Heart left ventricle (tissue), 16 donors: ENCODE measurements at regions not wholly inside any gene's neighbourhood (a gene's known extent, or its start where the extent isn't known, plus 50 kb on each side); places are given as distances from the start of the nearest gene placed in this dataset.

Experiments used
- ATAC-seq, 4 donors: fragments of 200-7000 bp; cut with Tn5 transposase; one replicate each; pipeline ENCODE4 v1.9.1; 2020 to 2022; ENCODE audit warnings: moderate library complexity in 4 of 4, mild to moderate bottlenecking in 3 of 4, moderate number of reproducible peaks in 1 of 4
- DNase-seq, 5 donors: peaks; one replicate each; pipeline ENCODE4 v3.0.0-alpha.2; 2020
- H3K27ac ChIP-seq, 12 donors: fragments of 200-600 bp; sonication (generic) in 4 of 12; one replicate each; pipeline versions ENCODE4 v1.5.0 to v1.8.0; 2016 to 2022; ENCODE audit warnings: mild to moderate bottlenecking in 2 of 12
- H3K27me3 ChIP-seq, 9 donors: fragments of 200-600 bp; sonication (generic) in 2 of 9; one replicate each; pipeline versions ENCODE4 v1.5.1 to v1.8.0; 2016 to 2022; ENCODE audit warnings: mild to moderate bottlenecking in 3 of 9
- H3K36me3 ChIP-seq, 9 donors: fragments of 200-600 bp; sonication (generic) in 2 of 9; one replicate each; pipeline versions ENCODE4 v1.5.0 to v1.8.0; 2018 to 2022; ENCODE audit warnings: mild to moderate bottlenecking in 2 of 9
- H3K4me1 ChIP-seq, 12 donors: fragments of 200-600 bp; sonication (generic) in 4 of 12; one replicate each; pipeline versions ENCODE4 v1.5.0 to v1.8.0; 2016 to 2022; ENCODE audit warnings: mild to moderate bottlenecking in 3 of 12
- H3K4me3 ChIP-seq, 12 donors: fragments of 200-600 bp; sonication (generic) in 4 of 12; one replicate each; pipeline versions ENCODE4 v1.5.0 to v1.8.0; 2017 to 2022; ENCODE audit warnings: mild to moderate bottlenecking in 9 of 12, moderate library complexity in 4 of 12
- H3K9me3 ChIP-seq, 12 donors: fragments of 200-600 bp; sonication (generic) in 4 of 12; one replicate each; pipeline versions ENCODE4 v1.5.0 to v1.8.0; 2016 to 2022; ENCODE audit warnings: mild to moderate bottlenecking in 1 of 12
- CTCF ChIP-seq, 12 donors: fragments of 200-600 bp; sonication (generic) in 4 of 12; IDR thresholded peaks; one replicate each; pipeline versions ENCODE4 v1.5.0 to v1.8.0; 2018 to 2022; ENCODE audit warnings: antibody characterized with exemption in 12 of 12, mild to moderate bottlenecking in 5 of 12
- POLR2A ChIP-seq, 2 donors: fragments of 450-650 bp; IDR thresholded peaks; one replicate each; pipeline ENCODE4 v1.6.1; 2017; ENCODE audit warnings: antibody characterized with exemption in 2 of 2, mild to moderate bottlenecking in 2 of 2, moderate library complexity in 2 of 2
- WGBS, 4 donors: extraction: QIAGEN DNeasy Blood & Tissue Kit in 2 of 4; methylation state at CpG; one replicate each; pipeline versions ENCODE4 v1.1.5 to v1.1.7; 2013 to 2018; 5-methylcytosine and 5-hydroxymethylcytosine counted together
- intact Hi-C, 10 donors: fragments of 100-400 bp; cut with DNase I; formaldehyde crosslinking; loops; one replicate each; pipeline versions ENCODE4 v1.11.1 to v1.14.2; 2022
- donor health status: ischemic (EF 13 %, LVEDD 7.1; RV severe dilation, severe dysfunction).
- donor health status: healthy with polysubstance abuse.
- donor health status: DM: no; HTN: yes; CAD: no.
- donor health status: DM: no; HTN: no; CAD: no.
- donor health status: ischemic (EF 25% LVEDD 6.9; RV normal size, moderate dysfunction).
- donor health status: ischemic (EF 25% LVEDD 5.7; RV mildly dilated, moderate dysfunction).
- donor health status: healthy.
- donor health status: DM: yes; HTN: yes; CAD: no.
- donor health status: ischemic (EF 35%, LVEDD 5.7; RV mildly dilated, moderate dysfunction).
- donor health status: nonischemic (EF 11% LVEDD 7.7; RV severe dilation, severe dysfunction).
- donor health status: DM: yes; HTN: yes; CAD: no.
- donor health status: PGD.
- donor health status: ischemic (EF 29% LVEDD 5.4; RV normal size, mild dysfunction).
- donor health status: nonischemic (EF 23%, LVEDD 6.1; RV moderate dilation, normal function).

- whole genome bisulfite sequencing, 4 donors = 81 to 91% (median 84%) methylated on average over 1 of the region's 1 CpG
- H3K9me3 ChIP-seq = no peaks in the 10 kb centered on the region
- intact Hi-C loops = no loop called here
- H3K4me1 ChIP-seq = no peaks in the 10 kb centered on the region
- H3K36me3 ChIP-seq = no peaks in the 10 kb centered on the region
- H3K4me3 ChIP-seq = no peak overlapping the region
- H3K27me3 ChIP-seq = peaks cover 0 to 12% (median 0%) of the 10 kb centered on the region in 9 donors
- no peak for ATAC-seq
- no peak overlapping the region for H3K27ac ChIP-seq
- DNase-seq = no peak
- no peak for TF ChIP-seq POLR2A (IDR thresholded peaks at IDR 0.05)
- TF ChIP-seq CTCF (IDR thresholded peaks at IDR 0.05) = no peak
Observed at GRCh38 chr7:31211281-31211680, 129.2 kb downstream of the NEUROD6 start.

- Histone ChIP-seq H3K27me3 (peaks cover 0 to 7% (median 0%) of the 10 kb centered on the region in 9 donors), H3K4me1 (no peaks in the 10 kb centered on the region), H3K4me3 (no peak overlapping the region), H3K9me3 (peaks cover 0 to 8% (median 0%) of the 10 kb centered on the region in 12 donors), H3K27ac (no peak overlapping the region), H3K36me3 (no peaks in the 10 kb centered on the region)
- WGBS, 4 donors = 47 to 58% (median 53%) methylated on average over 2 of the region's 2 CpGs
- TF ChIP-seq POLR2A (IDR thresholded peaks at IDR 0.05) (no peak), CTCF (IDR thresholded peaks at IDR 0.05) (no peak)
- ATAC-seq (no peak), DNase-seq (no peak)
- intact Hi-C loops = no loop called here
Observed at GRCh38 chr7:31204071-31204470, 136.5 kb downstream of the NEUROD6 start.

GRCh38 chr7:31203551-31203950 lies 137.0 kb downstream of the NEUROD6 start:
- TF ChIP-seq CTCF (IDR thresholded peaks at IDR 0.05) (no peak), POLR2A (IDR thresholded peaks at IDR 0.05) (no peak)
- peaks cover 0 to 7% (median 0%) of the 10 kb centered on the region in 9 donors for H3K27me3 ChIP-seq
- DNase-seq (no peak), ATAC-seq (no peak)
- no peaks in the 10 kb centered on the region for H3K4me1 ChIP-seq
- H3K36me3 ChIP-seq = no peaks in the 10 kb centered on the region
- H3K9me3 ChIP-seq = peaks cover 0 to 8% (median 0%) of the 10 kb centered on the region in 12 donors
- intact Hi-C loops = no loop called here
- WGBS, 4 donors = 56 to 64% (median 62%) methylated on average over 2 of the region's 2 CpGs
- no peak overlapping the region for H3K27ac ChIP-seq
- no peak overlapping the region for H3K4me3 ChIP-seq

- Histone ChIP-seq H3K27me3 (peaks cover 0 to 7% (median 0%) of the 10 kb centered on the region in 9 donors), H3K4me3 (no peak overlapping the region), H3K27ac (no peak overlapping the region), H3K4me1 (no peaks in the 10 kb centered on the region), H3K9me3 (peaks cover 0 to 11% (median 0%) of the 10 kb centered on the region in 12 donors), H3K36me3 (no peaks in the 10 kb centered on the region)
- WGBS, 4 donors = 81 to 86% (median 82%) methylated on average over 6 of the region's 6 CpGs
- TF ChIP-seq CTCF (IDR thresholded peaks at IDR 0.05) (no peak), POLR2A (IDR thresholded peaks at IDR 0.05) (no peak)
- no peak for ATAC-seq
- DNase-seq = no peak
- intact Hi-C loops = no loop called here
Observed at GRCh38 chr7:31202801-31203200, 137.7 kb downstream of the NEUROD6 start.
